Iris pigment epithelial cell (primary cell): ENCODE measurements at regions not wholly inside any gene's neighbourhood (a gene's known extent, or its start where the extent isn't known, plus 50 kb on each side); places are given as distances from the start of the nearest gene placed in this dataset.
A peak's percentile ranks its signal among the peaks of the same experiment; 100 is the strongest.

Source experiments
- DNase-seq: peaks from one replicate; pipeline ENCODE4 v3.0.0-alpha.2; 2011; ENCODE audit warnings: low read depth

- peak; percentile 8 for DNase-seq
These were observed 166.1 kb downstream of the MARCHF11 start for GRCh38 chr5:16013334-16014065.

GRCh38 chr5:16009256-16009655 is 170.3 kb downstream of the MARCHF11 start:
- no peak for DNase-seq

DNA sequence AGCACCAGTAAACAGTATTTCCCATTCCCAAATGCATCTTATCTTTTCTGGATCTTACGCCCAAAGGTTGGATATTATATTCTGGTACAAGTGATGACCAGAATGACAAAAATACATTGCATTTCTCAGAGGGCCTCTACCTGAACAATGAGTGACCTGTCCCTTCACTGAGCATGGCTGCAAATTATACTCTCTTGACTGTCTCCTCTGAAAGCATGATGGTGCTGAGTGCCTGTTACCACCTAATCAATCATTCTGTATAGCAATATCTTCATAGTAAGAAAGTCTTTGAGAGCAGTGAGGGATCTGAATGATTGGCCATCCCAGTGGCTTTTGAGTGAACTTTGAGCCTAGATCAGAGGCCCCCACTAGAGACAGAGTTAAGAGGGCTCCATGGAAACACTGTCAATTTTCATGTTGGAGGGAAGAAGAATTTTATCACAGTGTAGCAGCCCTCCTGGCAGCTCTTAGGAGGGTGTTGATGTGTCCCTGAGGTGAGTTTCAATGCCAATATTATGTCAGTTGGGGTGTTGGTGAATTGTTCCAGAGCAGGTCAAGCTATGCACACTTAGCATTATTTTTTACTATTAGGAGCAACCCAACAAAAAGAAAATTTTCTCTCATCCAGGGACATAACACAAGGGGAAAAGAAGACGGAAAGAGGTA is 171.7 kb downstream of the MARCHF11 start:
- DNase-seq, result no peak

GRCh38 chr5:16005225-16005624 is 174.4 kb downstream of the MARCHF11 start:
- no peak for DNase-seq

- DNase-seq, result no peak
These were observed 179.5 kb downstream of the MARCHF11 start for GRCh38 chr5:16000056-16000455.

DNA sequence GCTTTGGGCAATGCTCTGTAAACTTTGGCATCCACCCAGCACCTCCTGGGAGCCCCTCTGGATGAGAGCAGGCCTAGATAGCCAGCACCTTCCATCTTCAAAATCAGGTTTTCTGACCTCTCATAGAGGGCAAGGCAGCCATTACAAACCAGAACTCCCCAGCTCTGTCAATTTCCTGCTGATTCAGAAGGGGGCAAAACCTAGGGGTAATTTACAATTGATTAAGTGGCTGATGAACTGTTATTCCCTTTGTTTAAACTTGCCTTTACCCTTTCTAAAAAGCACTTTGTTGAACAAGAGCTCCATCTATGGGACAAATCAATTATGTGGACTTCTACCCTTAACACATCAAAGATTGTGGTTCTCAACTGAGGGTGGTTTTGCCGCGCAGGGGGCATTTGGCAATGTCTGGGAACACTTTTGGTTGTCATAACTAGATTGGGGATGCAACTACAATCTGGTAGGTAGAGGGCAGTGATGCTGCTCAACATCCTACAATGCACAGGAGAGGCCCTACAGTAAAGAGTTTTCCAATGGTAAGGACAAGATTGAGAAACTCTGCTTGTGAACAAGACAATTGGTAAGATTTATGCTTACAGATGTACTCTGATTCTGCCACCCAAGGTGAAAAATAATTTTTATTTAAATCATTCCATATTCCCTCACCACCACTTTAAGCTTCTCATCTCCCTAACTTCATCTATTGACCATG is 184.1 kb downstream of the MARCHF11 start:
- DNase-seq, result peak; percentile 43

DNA sequence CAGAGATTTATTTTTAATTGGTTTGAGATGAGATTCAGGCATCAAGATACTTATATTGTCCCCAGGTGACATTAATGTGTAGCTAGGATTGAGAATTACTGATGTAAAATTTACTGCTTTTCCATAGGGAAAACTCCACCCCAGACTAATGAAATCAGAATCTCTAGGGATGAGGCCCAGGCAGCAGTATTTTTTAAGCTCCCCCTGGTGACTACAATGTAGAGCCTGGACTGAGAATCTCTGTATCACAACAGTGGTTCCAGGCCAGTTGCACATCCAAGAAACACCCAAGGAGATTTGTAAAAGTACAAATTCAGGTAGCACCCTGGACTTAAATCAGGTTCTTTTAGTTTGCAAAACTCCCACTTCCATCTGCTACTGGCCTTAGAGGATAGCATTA is 185.7 kb downstream of the MARCHF11 start:
- DNase-seq, result peak; percentile 20

GRCh38 chr5:15993334-15993733 is 186.3 kb downstream of the MARCHF11 start:
- DNase-seq, result peak; percentile 82

GRCh38 chr5:15992918-15993317 is 186.7 kb downstream of the MARCHF11 start:
- DNase-seq, result peak; percentile 72

DNA sequence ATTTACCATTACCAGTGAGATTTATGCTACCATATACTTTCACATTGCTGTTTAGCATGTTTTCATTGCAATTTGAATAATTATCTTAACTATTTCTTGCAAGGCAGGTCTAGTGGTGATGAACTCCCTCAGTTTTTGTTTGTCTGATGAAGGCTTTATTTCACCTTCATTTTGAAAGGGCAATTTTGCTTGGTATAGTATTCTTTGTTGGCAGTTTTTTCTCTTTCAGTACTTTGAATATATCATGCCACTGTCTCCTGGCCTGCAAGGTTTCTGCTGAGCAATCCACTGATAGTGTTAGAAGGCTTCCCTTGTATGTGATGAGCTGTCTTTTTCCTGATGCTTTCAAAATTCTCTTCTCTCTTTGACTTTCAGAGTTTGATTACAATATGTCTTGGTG is 188.0 kb downstream of the MARCHF11 start:
- DNase-seq, result no peak
